Gastroesophageal sphincter (tissue), 4 donors: ENCODE measurements at regions not wholly inside any gene's neighbourhood (a gene's known extent, or its start where the extent isn't known, plus 50 kb on each side); places are given as distances from the start of the nearest gene placed in this dataset.

ENCODE experiments used
- ATAC-seq: fragments of 150-250 bp; one replicate; pipeline ENCODE4 v1.9.1; 2016; ENCODE audit warnings: mild to moderate bottlenecking, moderate library complexity
- H3K27ac ChIP-seq, 4 donors: fragments of 200-600 bp; sonication (generic) in 3 of 4; 1 replicate in 3 of 4; 2 replicates in 1 of 4; pipeline ENCODE4 v1.5.1; 2016 to 2019
- H3K27me3 ChIP-seq: fragments of 200-600 bp; sonication (generic); one replicate; pipeline ENCODE4 v1.5.1; 2019
- H3K36me3 ChIP-seq, 2 donors: fragments of 200-600 bp; sonication (generic); one replicate each; pipeline ENCODE4 v1.5.1; 2019; ENCODE audit warnings: control low read depth in 1 of 2
- H3K4me1 ChIP-seq, 3 donors: fragments of 200-600 bp; sonication (generic); 1 replicate in 2 of 3; 2 replicates in 1 of 3; pipeline ENCODE4 v1.5.1; 2016 to 2019; ENCODE audit warnings: control low read depth in 2 of 3
- H3K4me3 ChIP-seq, 2 donors: fragments of 200-600 bp; sonication (generic); one replicate each; pipeline ENCODE4 v1.5.1; 2019; ENCODE audit warnings: mild to moderate bottlenecking in 1 of 2, moderate library complexity in 1 of 2
- H3K9me3 ChIP-seq, 3 donors: fragments of 200-600 bp; sonication (generic); one replicate each; pipeline ENCODE4 v1.5.1; 2017 to 2019; ENCODE audit warnings: control low read depth in 2 of 3
- EP300 ChIP-seq: sonication (generic); formaldehyde crosslinking; IDR thresholded peaks from one replicate; pipeline ENCODE4 v1.6.1; 2017; ENCODE audit warnings: antibody characterized with exemption, mild to moderate bottlenecking
- POLR2A ChIP-seq, 2 donors: fragments of 450-650 bp; IDR thresholded peaks; one replicate each; pipeline ENCODE4 v1.6.1; 2017; ENCODE audit warnings: antibody characterized with exemption in 2 of 2, mild to moderate bottlenecking in 2 of 2, moderate library complexity in 1 of 2
- POLR2AphosphoS5 ChIP-seq: sonication (generic); formaldehyde crosslinking; IDR thresholded peaks from one replicate; pipeline ENCODE4 v1.6.1; 2017; ENCODE audit warnings: antibody characterized with exemption
- WGBS, 2 donors: methylation state at CpG; one replicate each; pipeline ENCODE4 v1.1.5; 2018; ENCODE audit warnings: low coverage in 1 of 2; 5-methylcytosine and 5-hydroxymethylcytosine counted together
- TF ChIP-seq, protein P1 (sequence below), 4 experiments: fragments of 200-600 bp in 2 of 4; fragments of 450-650 bp in 2 of 4; sonication (generic) in 1 of 4; IDR thresholded peaks; one replicate each; pipeline ENCODE4 v1.5.1; 2017 to 2019; ENCODE audit warnings: antibody characterized with exemption in 4 of 4, mild to moderate bottlenecking in 2 of 4, moderate library complexity in 2 of 4

DNA sequence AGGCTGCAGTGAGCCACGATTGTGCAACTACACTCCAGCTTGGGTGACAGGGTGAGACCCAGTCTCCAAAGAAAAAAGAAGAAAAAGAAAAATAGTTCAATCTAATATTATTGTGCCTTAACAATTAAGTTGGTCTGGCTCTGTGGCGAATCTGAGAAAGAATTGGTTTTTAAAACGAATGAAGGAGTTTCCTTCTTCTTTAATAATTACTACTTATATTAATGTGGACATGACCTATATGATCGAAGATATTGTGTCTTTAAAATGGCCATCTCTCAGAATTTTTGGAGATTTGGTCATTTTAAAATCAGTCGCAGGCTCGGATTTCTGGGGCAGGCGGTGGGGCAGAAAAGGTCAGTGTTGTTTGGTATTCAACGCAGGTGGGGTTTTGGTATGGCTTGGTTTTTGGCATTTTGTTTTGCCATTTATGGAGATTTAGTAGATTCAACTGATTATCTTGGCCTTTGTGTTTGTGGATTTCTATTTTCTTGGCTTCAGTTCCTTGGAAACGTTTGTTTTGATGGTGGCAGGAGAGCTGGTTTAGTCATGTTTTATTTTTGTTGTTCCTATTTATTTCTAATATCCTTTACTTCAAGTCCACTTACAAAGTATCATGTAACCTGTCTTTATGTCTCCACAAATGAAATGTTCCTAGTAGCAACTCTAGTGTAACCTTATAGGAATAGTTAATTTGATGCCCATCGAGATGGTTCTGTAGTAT is 178.8 kb upstream of the MKLN1 start:
- TF ChIP-seq POLR2A (IDR thresholded peaks at IDR 0.05) = no peak
- no peak for TF ChIP-seq EP300
- no peak for TF ChIP-seq POLR2AphosphoS5
- TF ChIP-seq, protein P1, sequence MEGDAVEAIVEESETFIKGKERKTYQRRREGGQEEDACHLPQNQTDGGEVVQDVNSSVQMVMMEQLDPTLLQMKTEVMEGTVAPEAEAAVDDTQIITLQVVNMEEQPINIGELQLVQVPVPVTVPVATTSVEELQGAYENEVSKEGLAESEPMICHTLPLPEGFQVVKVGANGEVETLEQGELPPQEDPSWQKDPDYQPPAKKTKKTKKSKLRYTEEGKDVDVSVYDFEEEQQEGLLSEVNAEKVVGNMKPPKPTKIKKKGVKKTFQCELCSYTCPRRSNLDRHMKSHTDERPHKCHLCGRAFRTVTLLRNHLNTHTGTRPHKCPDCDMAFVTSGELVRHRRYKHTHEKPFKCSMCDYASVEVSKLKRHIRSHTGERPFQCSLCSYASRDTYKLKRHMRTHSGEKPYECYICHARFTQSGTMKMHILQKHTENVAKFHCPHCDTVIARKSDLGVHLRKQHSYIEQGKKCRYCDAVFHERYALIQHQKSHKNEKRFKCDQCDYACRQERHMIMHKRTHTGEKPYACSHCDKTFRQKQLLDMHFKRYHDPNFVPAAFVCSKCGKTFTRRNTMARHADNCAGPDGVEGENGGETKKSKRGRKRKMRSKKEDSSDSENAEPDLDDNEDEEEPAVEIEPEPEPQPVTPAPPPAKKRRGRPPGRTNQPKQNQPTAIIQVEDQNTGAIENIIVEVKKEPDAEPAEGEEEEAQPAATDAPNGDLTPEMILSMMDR (IDR thresholded peaks at IDR 0.05) = no peak
- no peak overlapping the region for H3K27ac ChIP-seq
- no peaks in the 10 kb centered on the region for H3K36me3 ChIP-seq
- no peak for ATAC-seq
- H3K4me3 ChIP-seq = no peak overlapping the region
- no peaks in the 10 kb centered on the region for H3K9me3 ChIP-seq
- 77 to 83% methylated on average over 10 of the region's 10 CpGs for WGBS, 2 donors
- H3K27me3 ChIP-seq = no peaks in the 10 kb centered on the region
- H3K4me1 ChIP-seq = no peaks in the 10 kb centered on the region

DNA sequence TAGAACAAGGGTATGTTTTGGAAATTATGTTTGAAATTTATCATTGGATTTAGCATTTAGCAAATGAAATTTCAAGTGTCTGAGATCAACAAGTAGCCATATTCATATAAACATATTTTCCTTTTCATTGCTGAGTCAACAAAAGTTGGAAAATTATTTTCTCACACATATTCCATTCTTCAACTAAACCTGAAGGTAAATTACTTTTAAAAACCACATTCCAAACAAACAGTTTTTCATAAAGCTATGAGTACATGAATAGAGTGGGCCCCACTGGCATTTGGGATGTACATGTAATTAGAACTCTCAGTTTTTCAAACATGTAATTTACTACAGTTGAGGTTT is 178.3 kb upstream of the MKLN1 start:
- Histone ChIP-seq H3K9me3 (no peaks in the 10 kb centered on the region), H3K4me1 (no peaks in the 10 kb centered on the region), H3K27me3 (no peaks in the 10 kb centered on the region), H3K27ac (no peak overlapping the region), H3K36me3 (no peaks in the 10 kb centered on the region), H3K4me3 (no peak overlapping the region)
- ATAC-seq = no peak
- TF ChIP-seq, protein P1 (IDR thresholded peaks at IDR 0.05) = no peak
- TF ChIP-seq EP300 = no peak
- TF ChIP-seq POLR2A (IDR thresholded peaks at IDR 0.05) = no peak
- TF ChIP-seq POLR2AphosphoS5 = no peak

DNA sequence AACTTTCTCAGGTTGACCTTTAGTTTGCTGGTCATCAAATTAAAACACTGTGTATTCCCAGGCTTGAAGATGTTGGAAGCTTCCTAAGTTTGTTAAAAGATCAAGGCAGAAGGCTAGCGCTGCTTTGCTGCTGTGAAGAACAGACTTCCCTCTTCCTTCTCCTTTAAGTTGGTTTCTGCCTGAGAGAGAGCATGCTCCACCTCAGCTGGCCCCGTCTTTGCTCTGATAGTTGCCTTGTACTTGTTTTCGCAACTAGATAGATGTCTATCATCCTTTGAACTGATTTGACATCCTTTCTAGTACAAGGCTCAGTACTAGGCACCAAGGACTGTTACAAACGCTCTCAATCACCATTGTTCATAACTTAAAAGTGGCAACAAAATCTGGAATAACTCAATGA is 177.8 kb upstream of the MKLN1 start:
- no peaks in the 10 kb centered on the region for H3K4me1 ChIP-seq
- no peak for ATAC-seq
- no peaks in the 10 kb centered on the region for H3K36me3 ChIP-seq
- no peaks in the 10 kb centered on the region for H3K27me3 ChIP-seq
- H3K9me3 ChIP-seq = no peaks in the 10 kb centered on the region
- TF ChIP-seq POLR2A (IDR thresholded peaks at IDR 0.05) (no peak), EP300 (no peak), POLR2AphosphoS5 (no peak)
- TF ChIP-seq, protein P1 (IDR thresholded peaks at IDR 0.05) = no peak
- 65 to 85% methylated on average over 4 of the region's 4 CpGs for WGBS, 2 donors
- H3K27ac ChIP-seq = no peak overlapping the region
- H3K4me3 ChIP-seq = no peak overlapping the region

DNA sequence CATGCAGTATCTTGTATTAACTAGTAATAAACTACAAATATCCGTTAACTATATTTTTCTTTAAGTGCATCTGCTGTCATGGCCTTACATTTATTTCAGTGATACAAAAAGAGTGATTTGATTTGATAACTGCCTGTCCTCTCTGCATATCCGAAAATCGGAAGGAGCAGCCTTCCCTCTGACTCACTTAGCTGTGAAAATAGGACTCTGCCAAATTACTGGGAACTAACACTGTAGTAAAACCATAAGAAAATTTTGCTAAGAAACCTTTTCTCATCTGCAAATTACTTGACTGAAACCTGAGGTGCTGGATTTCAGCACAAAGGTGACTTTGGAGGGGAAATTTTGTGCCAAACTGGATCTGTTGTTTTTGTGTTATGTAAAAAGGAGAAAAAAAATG is 176.6 kb upstream of the MKLN1 start:
- H3K27ac ChIP-seq = no peak overlapping the region
- H3K27me3 ChIP-seq = no peaks in the 10 kb centered on the region
- ATAC-seq = no peak
- no peak overlapping the region for H3K4me3 ChIP-seq
- no peak for TF ChIP-seq POLR2AphosphoS5
- no peak for TF ChIP-seq POLR2A (IDR thresholded peaks at IDR 0.05)
- TF ChIP-seq EP300 = no peak
- TF ChIP-seq, protein P1 (IDR thresholded peaks at IDR 0.05) = no peak
- WGBS, 2 donors = 47 to 56% methylated on average over 3 of the region's 3 CpGs
- no peaks in the 10 kb centered on the region for H3K4me1 ChIP-seq
- no peaks in the 10 kb centered on the region for H3K9me3 ChIP-seq
- no peaks in the 10 kb centered on the region for H3K36me3 ChIP-seq

DNA sequence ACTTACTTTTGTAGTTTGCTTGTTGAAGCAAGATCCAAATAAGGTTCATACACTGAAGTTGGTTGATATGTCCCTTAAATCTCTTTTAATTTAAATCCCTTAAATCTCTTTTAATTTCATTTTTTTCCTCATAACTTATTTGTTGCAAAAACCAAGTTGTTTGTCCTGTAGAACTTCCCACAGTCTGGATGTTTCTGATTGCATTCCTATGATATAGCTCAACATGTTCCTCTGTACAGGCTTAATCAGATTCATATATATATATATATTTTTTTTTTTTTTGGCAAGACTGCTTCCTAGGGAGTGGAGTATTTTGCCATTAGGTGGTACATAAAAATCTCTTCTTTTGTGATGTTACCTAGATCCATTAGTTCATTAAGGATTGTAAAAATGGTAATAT is 174.9 kb upstream of the MKLN1 start:
- H3K4me1 ChIP-seq = no peaks in the 10 kb centered on the region
- H3K9me3 ChIP-seq = no peaks in the 10 kb centered on the region
- no peaks in the 10 kb centered on the region for H3K36me3 ChIP-seq
- H3K4me3 ChIP-seq = no peak overlapping the region
- H3K27me3 ChIP-seq = no peaks in the 10 kb centered on the region
- H3K27ac ChIP-seq = no peak overlapping the region
- no peak for ATAC-seq
- no peak for TF ChIP-seq POLR2A (IDR thresholded peaks at IDR 0.05)
- no peak for TF ChIP-seq EP300
- TF ChIP-seq POLR2AphosphoS5 = no peak
- TF ChIP-seq, protein P1 (IDR thresholded peaks at IDR 0.05) = no peak
